Left ventricle myocardium superior (tissue), 1 donor: ENCODE measurements at regions not wholly inside any gene's neighbourhood (a gene's known extent, or its start where the extent isn't known, plus 50 kb on each side); places are given as distances from the start of the nearest gene placed in this dataset.
"Not testable (repeated sequence)": the region's sequence is repeated elsewhere in the genome, so short reads cannot be mapped to it uniquely, and the experiment has no call there.

ENCODE experiments used
- ATAC-seq: fragments of 200-7000 bp; cut with Tn5 transposase; one replicate; pipeline ENCODE4 v1.9.1; 2020; ENCODE audit warnings: mild to moderate bottlenecking, moderate library complexity
- DNase-seq: peaks from one replicate; pipeline ENCODE4 v3.0.0-alpha.2; 2020
- intact Hi-C: fragments of 100-400 bp; cut with micrococcal nuclease; formaldehyde crosslinking; loops from one replicate; pipeline ENCODE4 v1.11.0; 2022
- donor health status: DM: no; HTN: yes; CAD: no; lungs with severe emphysema.

- intact Hi-C loops = no loop called here
- DNase-seq (no peak), ATAC-seq (no peak)
Measured at GRCh38 chr5:17326600-17327037, 109.2 kb downstream of the BASP1 start.

- intact Hi-C loops = no loop called here
- DNase-seq (no peak), ATAC-seq (no peak)
Measured at GRCh38 chr5:17327048-17327625, 109.7 kb downstream of the BASP1 start.

GRCh38 chr5:17329571-17329970 lies 112.1 kb downstream of the BASP1 start:
- intact Hi-C loops = no loop called here
- ATAC-seq (no peak), DNase-seq (no peak)

- no peak for ATAC-seq
- intact Hi-C loops = no loop called here
- DNase-seq = no peak
Measured at GRCh38 chr5:17330386-17330785, 113.0 kb downstream of the BASP1 start.

- intact Hi-C loops = no loop called here
- DNase-seq (no peak), ATAC-seq (no peak)
Measured at GRCh38 chr5:17331651-17332050, 114.2 kb downstream of the BASP1 start.

- DNase-seq (no peak), ATAC-seq (no peak)
- intact Hi-C loops = no loop called here
Measured at GRCh38 chr5:17333755-17334154, 116.3 kb downstream of the BASP1 start.

GRCh38 chr5:17336054-17336453 lies 118.6 kb downstream of the BASP1 start:
- intact Hi-C loops = no loop called here
- ATAC-seq (no peak), DNase-seq (no peak)

- ATAC-seq, DNase-seq, intact Hi-C loops: not testable (repeated sequence)
Measured at GRCh38 chr5:17336723-17337122, 119.3 kb downstream of the BASP1 start.

GRCh38 chr5:17339841-17340240 lies 122.4 kb downstream of the BASP1 start:
- DNase-seq = no peak
- no peak for ATAC-seq

GRCh38 chr5:17340379-17340778 lies 122.9 kb downstream of the BASP1 start:
- DNase-seq = no peak

More at GRCh38 chr5:17339841-17340240, 122.4 kb downstream of the BASP1 start:
- intact Hi-C loops = no loop called here

GRCh38 chr5:17340819-17341218 lies 123.4 kb downstream of the BASP1 start:
- intact Hi-C loops = no loop called here
- no peak for ATAC-seq
- DNase-seq = no peak

More at GRCh38 chr5:17340379-17340778, 122.9 kb downstream of the BASP1 start:
- no peak for ATAC-seq
- intact Hi-C loops = no loop called here

- no peak for DNase-seq
Measured at GRCh38 chr5:17343675-17344074, 126.2 kb downstream of the BASP1 start.

GRCh38 chr5:17346811-17347210 lies 129.4 kb downstream of the BASP1 start:
- ATAC-seq (no peak), DNase-seq (no peak)
- intact Hi-C loops = no loop called here

More at GRCh38 chr5:17343675-17344074, 126.2 kb downstream of the BASP1 start:
- no peak for ATAC-seq
- intact Hi-C loops = no loop called here

GRCh38 chr5:17352223-17352622 lies 134.8 kb downstream of the BASP1 start:
- DNase-seq = no peak
- intact Hi-C loops = no loop called here
- no peak for ATAC-seq

- intact Hi-C loops = no loop called here
- ATAC-seq (no peak), DNase-seq (no peak)
Measured at GRCh38 chr5:17354265-17354664, 136.8 kb downstream of the BASP1 start.

GRCh38 chr5:17355586-17356346 lies 138.3 kb downstream of the BASP1 start:
- intact Hi-C loops = no loop called here
- DNase-seq = no peak
- no peak for ATAC-seq

GRCh38 chr5:17356551-17356950 lies 139.1 kb downstream of the BASP1 start:
- no peak for ATAC-seq
- intact Hi-C loops = no loop called here
- DNase-seq = no peak

- DNase-seq (no peak), ATAC-seq (no peak)
- intact Hi-C loops = no loop called here
Measured at GRCh38 chr5:17357504-17357903, 140.1 kb downstream of the BASP1 start.

GRCh38 chr5:17358031-17358430 lies 140.0 kb upstream of the TAF11L2 start:
- no peak for ATAC-seq
- DNase-seq = no peak
- intact Hi-C loops = no loop called here

GRCh38 chr5:17359451-17360011 lies 138.5 kb upstream of the TAF11L2 start:
- intact Hi-C loops = no loop called here
- ATAC-seq (no peak), DNase-seq (no peak)

GRCh38 chr5:17360879-17361278 lies 137.2 kb upstream of the TAF11L2 start:
- DNase-seq = no peak
- intact Hi-C loops = no loop called here
- no peak for ATAC-seq
